ENCODE measurements at regions not wholly inside any gene's neighbourhood (a gene's known extent, or its start where the extent isn't known, plus 50 kb on each side); places are given as distances from the start of the nearest gene placed in this dataset.

DNA sequence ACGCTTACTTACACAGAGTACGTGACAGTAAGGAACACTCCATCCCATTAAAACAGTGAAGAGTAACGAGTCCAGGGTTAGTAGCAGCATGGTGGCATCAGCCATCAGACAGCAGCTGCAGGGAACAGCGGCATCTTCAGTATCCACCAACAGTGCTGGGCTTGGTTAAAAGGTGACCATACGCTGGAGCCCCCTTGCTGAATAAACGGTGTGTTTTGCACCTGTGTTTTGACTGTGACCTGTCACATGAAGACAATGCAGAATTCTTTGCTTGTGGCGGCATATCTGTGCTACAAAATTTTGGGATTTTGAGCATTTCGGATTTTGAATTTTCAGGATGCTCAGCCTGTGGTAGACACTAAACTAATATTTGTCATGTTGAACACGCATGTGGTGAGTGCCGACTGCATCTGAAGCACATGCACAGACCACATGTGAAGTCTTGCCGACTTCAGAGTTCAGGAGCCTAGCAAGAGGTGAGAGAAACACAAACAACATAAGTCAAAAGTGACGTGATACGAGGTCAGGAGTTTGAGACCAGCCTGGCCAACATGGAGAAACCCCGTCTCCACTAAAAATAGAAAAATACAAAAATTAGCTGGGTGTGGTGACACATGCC is 69.3 kb upstream of the FRMD1 start:
- ATAC-seq (replicated peaks; ENCODE audit: extremely low read depth, poor library complexity, severe bottlenecking) (no peak), DNase-seq (ENCODE audit: low spot score in 2 of 2) (no peak)
- Mint-ChIP-seq H3K4me3 (no peak overlapping the region), H3K9me3 (no peaks in the 10 kb centered on the region), H3K27ac (ENCODE audit: low read depth) (no peak overlapping the region), H3K27me3 (peaks cover 51% of the 10 kb centered on the region), H3K36me3 (ENCODE audit: insufficient read depth) (no peaks in the 10 kb centered on the region), H3K4me1 (no peaks in the 10 kb centered on the region)

DNA sequence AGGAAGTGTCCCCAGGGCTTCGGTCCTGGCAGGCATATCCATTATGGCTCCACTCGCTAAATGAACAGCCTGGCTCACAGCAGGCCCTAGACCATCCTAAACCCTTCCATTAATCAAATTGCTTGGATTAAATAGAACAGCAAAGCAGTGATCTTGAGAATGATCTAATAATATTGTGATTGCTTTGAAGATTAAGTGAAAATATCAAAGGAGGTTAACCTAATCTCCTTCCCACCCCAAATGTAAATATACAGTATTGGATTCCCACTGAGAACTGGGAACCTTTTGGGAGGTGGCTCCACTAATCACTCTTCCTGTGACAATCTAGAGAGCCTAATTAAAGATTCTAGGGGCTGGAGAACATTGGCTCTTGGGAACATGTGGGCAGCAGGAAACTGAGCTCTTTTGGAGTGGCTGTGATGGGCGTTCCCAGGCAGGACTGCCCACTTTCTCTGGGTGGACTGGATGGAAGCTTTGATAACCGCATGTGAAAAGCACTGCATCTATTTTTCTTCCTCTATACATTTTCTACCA is 68.3 kb upstream of the FRMD1 start:
- Mint-ChIP-seq H3K27me3 (peaks cover 62% of the 10 kb centered on the region), H3K36me3 (ENCODE audit: insufficient read depth) (peaks cover 1% of the 10 kb centered on the region), H3K27ac (ENCODE audit: low read depth) (no peak overlapping the region), H3K4me1 (no peaks in the 10 kb centered on the region), H3K9me3 (no peaks in the 10 kb centered on the region), H3K4me3 (no peak overlapping the region)
- ATAC-seq (replicated peaks; ENCODE audit: extremely low read depth, poor library complexity, severe bottlenecking) (no peak), DNase-seq (ENCODE audit: low spot score in 2 of 2) (no peak)

GRCh38 chr6:168145747-168146596 is 67.0 kb upstream of the FRMD1 start:
- Mint-ChIP-seq H3K9me3 (no peaks in the 10 kb centered on the region), H3K27ac (ENCODE audit: low read depth) (no peak overlapping the region), H3K4me3 (no peak overlapping the region), H3K36me3 (ENCODE audit: insufficient read depth) (peaks cover 1% of the 10 kb centered on the region), H3K27me3 (peaks cover 60% of the 10 kb centered on the region), H3K4me1 (no peaks in the 10 kb centered on the region)
- no peak for DNase-seq (ENCODE audit: low spot score in 2 of 2)
- no peak for ATAC-seq (replicated peaks; ENCODE audit: extremely low read depth, poor library complexity, severe bottlenecking)

DNA sequence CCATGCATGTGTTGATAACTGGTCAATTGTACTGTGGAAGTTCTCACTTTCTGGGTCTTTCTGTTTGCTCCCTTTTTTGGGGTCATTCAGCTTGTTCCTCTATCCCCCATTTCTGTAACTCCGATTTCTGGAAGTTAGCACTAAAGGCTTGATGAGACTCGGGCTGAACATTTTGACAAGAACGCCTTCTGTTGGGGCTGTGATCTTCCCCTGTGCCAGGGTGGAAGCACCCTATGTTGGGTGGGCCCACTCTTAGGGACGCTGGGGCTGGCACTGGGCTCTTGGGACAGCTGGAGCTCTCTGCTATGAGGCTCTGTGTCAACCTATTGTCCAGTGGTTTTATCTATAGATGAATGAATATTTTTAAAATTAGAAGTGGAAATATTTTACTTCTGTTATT is 60.1 kb upstream of the FRMD1 start:
- no peaks in the 10 kb centered on the region for H3K4me1 Mint-ChIP-seq
- H3K27me3 Mint-ChIP-seq: peaks cover 38% of the 10 kb centered on the region
- H3K9me3 Mint-ChIP-seq: no peaks in the 10 kb centered on the region
- ATAC-seq (replicated peaks; ENCODE audit: extremely low read depth, poor library complexity, severe bottlenecking) (no peak), DNase-seq (ENCODE audit: low spot score in 2 of 2) (no peak)
- no peak overlapping the region for H3K4me3 Mint-ChIP-seq
- peaks cover 1% of the 10 kb centered on the region for H3K36me3 Mint-ChIP-seq (ENCODE audit: insufficient read depth)
- H3K27ac Mint-ChIP-seq (ENCODE audit: low read depth): no peak overlapping the region

DNA sequence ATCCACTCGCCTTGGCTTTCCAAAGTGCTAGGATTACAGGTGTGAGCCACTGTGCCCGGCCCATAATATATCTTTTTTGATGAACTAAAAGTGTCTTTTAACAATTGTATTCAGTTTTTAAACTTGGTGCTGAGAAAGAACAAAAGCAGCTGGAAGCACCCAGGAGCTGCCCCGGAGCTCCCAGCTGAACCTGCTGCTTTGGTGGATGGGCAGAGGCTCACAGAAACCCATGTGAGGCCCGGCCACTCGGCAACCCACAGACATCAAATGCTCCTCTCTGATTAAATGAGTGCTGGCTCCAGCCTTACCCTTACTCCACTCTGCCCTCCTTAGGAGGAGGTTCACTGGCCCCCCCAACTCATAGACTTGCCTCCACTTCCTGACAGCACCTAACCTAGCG is 59.4 kb upstream of the FRMD1 start:
- H3K27me3 Mint-ChIP-seq: peaks cover 35% of the 10 kb centered on the region
- no peaks in the 10 kb centered on the region for H3K9me3 Mint-ChIP-seq
- H3K4me3 Mint-ChIP-seq: no peak overlapping the region
- ATAC-seq (replicated peaks; ENCODE audit: extremely low read depth, poor library complexity, severe bottlenecking): no peak
- no peak overlapping the region for H3K27ac Mint-ChIP-seq (ENCODE audit: low read depth)
- peaks cover 1% of the 10 kb centered on the region for H3K36me3 Mint-ChIP-seq (ENCODE audit: insufficient read depth)
- DNase-seq (ENCODE audit: low spot score in 2 of 2): no peak
- no peaks in the 10 kb centered on the region for H3K4me1 Mint-ChIP-seq

GRCh38 chr6:168137024-168137423 is 58.0 kb upstream of the FRMD1 start:
- Mint-ChIP-seq H3K4me3 (no peak overlapping the region), H3K27me3 (peaks cover 27% of the 10 kb centered on the region), H3K4me1 (no peaks in the 10 kb centered on the region), H3K36me3 (ENCODE audit: insufficient read depth) (no peaks in the 10 kb centered on the region), H3K27ac (ENCODE audit: low read depth) (no peak overlapping the region), H3K9me3 (no peaks in the 10 kb centered on the region)
- ATAC-seq (replicated peaks; ENCODE audit: extremely low read depth, poor library complexity, severe bottlenecking) (no peak), DNase-seq (ENCODE audit: low spot score in 2 of 2) (no peak)

GRCh38 chr6:168136622-168137021 is 57.6 kb upstream of the FRMD1 start:
- no peak for ATAC-seq (replicated peaks; ENCODE audit: extremely low read depth, poor library complexity, severe bottlenecking)
- no peaks in the 10 kb centered on the region for H3K4me1 Mint-ChIP-seq
- no peak for DNase-seq (ENCODE audit: low spot score in 2 of 2)
- no peak overlapping the region for H3K4me3 Mint-ChIP-seq
- H3K9me3 Mint-ChIP-seq: no peaks in the 10 kb centered on the region
- no peak overlapping the region for H3K27ac Mint-ChIP-seq (ENCODE audit: low read depth)
- H3K27me3 Mint-ChIP-seq: peaks cover 31% of the 10 kb centered on the region
- H3K36me3 Mint-ChIP-seq (ENCODE audit: insufficient read depth): no peaks in the 10 kb centered on the region

GRCh38 chr6:168136001-168136400 is 57.0 kb upstream of the FRMD1 start:
- H3K36me3 Mint-ChIP-seq (ENCODE audit: insufficient read depth): no peaks in the 10 kb centered on the region
- H3K9me3 Mint-ChIP-seq: no peaks in the 10 kb centered on the region
- no peaks in the 10 kb centered on the region for H3K4me1 Mint-ChIP-seq
- DNase-seq (ENCODE audit: low spot score in 2 of 2) (no peak), ATAC-seq (replicated peaks; ENCODE audit: extremely low read depth, poor library complexity, severe bottlenecking) (no peak)
- H3K27me3 Mint-ChIP-seq: peaks cover 37% of the 10 kb centered on the region
- H3K27ac Mint-ChIP-seq (ENCODE audit: low read depth): no peak overlapping the region
- no peak overlapping the region for H3K4me3 Mint-ChIP-seq

GRCh38 chr6:168134560-168135201 is 55.7 kb upstream of the FRMD1 start:
- no peaks in the 10 kb centered on the region for H3K9me3 Mint-ChIP-seq
- DNase-seq (ENCODE audit: low spot score in 2 of 2) (no peak), ATAC-seq (replicated peaks; ENCODE audit: extremely low read depth, poor library complexity, severe bottlenecking) (no peak)
- no peaks in the 10 kb centered on the region for H3K36me3 Mint-ChIP-seq (ENCODE audit: insufficient read depth)
- no peak overlapping the region for H3K27ac Mint-ChIP-seq (ENCODE audit: low read depth)
- H3K4me1 Mint-ChIP-seq: no peaks in the 10 kb centered on the region
- peaks cover 38% of the 10 kb centered on the region for H3K27me3 Mint-ChIP-seq
- H3K4me3 Mint-ChIP-seq: no peak overlapping the region

DNA sequence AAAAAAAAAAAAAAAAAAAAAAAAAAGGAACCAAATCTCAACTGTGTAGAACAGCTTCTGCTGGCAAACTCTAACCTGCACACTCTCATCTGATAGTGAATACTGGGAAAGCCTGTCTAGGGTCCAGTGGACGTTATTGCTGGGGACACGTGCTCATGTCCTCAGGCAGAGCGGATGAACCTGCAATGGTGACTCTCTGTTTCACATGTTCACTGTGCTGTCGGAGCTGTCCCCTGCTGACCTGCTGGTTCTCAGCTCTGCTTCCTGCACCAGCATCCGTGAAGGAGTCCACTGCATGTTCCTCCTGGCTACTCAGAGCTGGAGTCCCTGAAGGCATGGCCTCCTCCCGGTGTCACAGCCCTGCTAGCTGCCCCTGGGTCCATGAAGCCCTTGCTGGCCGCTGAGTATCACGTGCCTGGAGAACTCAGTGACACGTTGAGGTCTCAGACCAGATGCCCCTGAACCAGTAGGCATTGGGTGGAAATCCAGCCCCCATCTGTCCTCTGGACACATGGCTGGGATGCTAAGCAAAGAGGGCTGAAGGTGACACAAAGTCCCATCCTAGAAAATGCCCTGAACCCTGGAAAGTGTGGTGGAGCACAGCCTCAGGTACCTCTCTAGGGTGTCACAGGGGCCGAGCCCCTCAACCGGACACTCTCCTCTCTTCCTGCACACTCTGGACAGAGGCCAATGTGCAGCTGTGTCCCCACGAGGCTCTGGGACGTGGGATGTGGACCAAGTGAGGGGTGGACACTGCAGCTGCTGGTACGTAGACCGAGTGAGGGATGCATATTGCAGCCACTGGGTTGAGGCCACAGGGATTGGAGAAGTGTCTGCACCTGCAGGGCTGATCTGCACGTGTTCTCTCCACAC is 54.9 kb upstream of the FRMD1 start:
- Mint-ChIP-seq H3K36me3 (ENCODE audit: insufficient read depth) (no peaks in the 10 kb centered on the region), H3K9me3 (no peaks in the 10 kb centered on the region), H3K27me3 (peaks cover 36% of the 10 kb centered on the region), H3K27ac (ENCODE audit: low read depth) (no peak overlapping the region), H3K4me3 (no peak overlapping the region), H3K4me1 (no peaks in the 10 kb centered on the region)
- DNase-seq (ENCODE audit: low spot score in 2 of 2) (no peak), ATAC-seq (replicated peaks; ENCODE audit: extremely low read depth, poor library complexity, severe bottlenecking) (no peak)

DNA sequence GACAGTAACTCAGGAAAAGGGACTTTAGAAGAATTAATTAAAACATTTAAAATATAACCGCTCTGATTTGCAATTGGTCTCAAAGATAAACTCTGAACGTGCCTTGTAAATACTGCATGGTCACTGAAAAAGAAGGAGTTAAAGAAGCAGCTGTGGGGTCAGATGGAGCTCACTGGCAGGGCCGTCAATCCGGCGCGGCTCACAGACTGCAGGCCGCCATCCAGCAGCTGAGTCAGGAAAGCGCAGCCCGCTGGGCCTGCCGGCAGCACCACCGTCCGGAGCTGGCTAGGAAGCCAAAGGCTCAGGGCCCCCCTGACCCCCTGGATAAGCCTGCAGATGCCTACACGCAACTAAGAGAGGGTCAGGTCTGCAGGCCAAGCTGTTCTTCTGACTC is 54.2 kb upstream of the FRMD1 start:
- Mint-ChIP-seq H3K27ac (ENCODE audit: low read depth) (no peak overlapping the region), H3K4me1 (no peaks in the 10 kb centered on the region), H3K9me3 (no peaks in the 10 kb centered on the region), H3K36me3 (ENCODE audit: insufficient read depth) (no peaks in the 10 kb centered on the region), H3K27me3 (peaks cover 29% of the 10 kb centered on the region), H3K4me3 (no peak overlapping the region)
- DNase-seq (ENCODE audit: low spot score in 2 of 2): no peak
- ATAC-seq (replicated peaks; ENCODE audit: extremely low read depth, poor library complexity, severe bottlenecking): no peak

DNA sequence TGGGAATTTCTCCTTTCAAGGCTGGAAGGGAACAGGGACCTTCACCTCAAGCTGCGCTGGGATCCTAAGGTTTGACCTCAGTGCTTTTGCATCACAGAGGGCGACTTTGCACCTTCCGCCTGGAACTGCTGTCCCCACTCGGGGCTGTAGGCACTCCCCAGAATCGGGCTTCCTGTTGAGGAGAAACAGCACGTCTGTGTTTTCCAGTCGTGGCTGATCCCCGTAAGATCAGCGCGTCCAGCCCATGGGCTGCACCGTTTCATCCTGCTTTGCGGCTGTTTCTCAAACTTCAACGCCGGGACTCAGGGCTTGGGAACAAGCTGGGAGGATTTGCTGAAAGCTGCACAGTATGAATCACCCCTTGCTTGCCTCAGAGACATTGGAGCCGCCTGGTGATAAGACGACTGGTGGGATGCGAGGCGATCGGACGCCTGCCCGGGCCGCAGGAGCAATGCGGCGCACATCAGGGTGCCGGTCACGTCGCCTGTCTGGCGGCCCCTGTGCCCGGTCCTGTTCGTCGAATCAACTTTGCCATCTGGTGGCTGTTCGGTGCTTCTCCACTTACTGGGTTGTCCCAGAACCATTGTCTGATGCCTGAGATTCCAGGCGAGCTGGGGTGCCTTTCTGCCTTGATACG is 53.6 kb upstream of the FRMD1 start:
- Mint-ChIP-seq H3K9me3 (no peaks in the 10 kb centered on the region), H3K4me3 (no peak overlapping the region), H3K36me3 (ENCODE audit: insufficient read depth) (no peaks in the 10 kb centered on the region), H3K27ac (ENCODE audit: low read depth) (no peak overlapping the region), H3K27me3 (peaks cover 29% of the 10 kb centered on the region), H3K4me1 (no peaks in the 10 kb centered on the region)
- ATAC-seq (replicated peaks; ENCODE audit: extremely low read depth, poor library complexity, severe bottlenecking): no peak
- no peak for DNase-seq (ENCODE audit: low spot score in 2 of 2)
